MM.1S (cell line): ENCODE measurements at regions not wholly inside any gene's neighbourhood (a gene's known extent, or its start where the extent isn't known, plus 50 kb on each side); places are given as distances from the start of the nearest gene placed in this dataset.

Source experiments
- DNase-seq: peaks from one replicate; pipeline ENCODE4 v3.0.0-alpha.2; 2015
- H2AFZ ChIP-seq: fragments of 300-600 bp; sonication (generic); 2 replicates; pipeline ENCODE4 v1.6.0; 2016; ENCODE audit warnings: antibody characterized with exemption, low read length
- H3F3A ChIP-seq: fragments of 300-600 bp; sonication (generic); 2 replicates; pipeline ENCODE4 v1.6.1; 2016; ENCODE audit warnings: mild to moderate bottlenecking, antibody characterized with exemption, low read length, moderate library complexity, mixed read lengths; ENCODE audit not compliant: insufficient read depth
- H3K27ac ChIP-seq: fragments of 300-600 bp; sonication (generic); 2 replicates; pipeline ENCODE4 v1.5.1; 2016; ENCODE audit warnings: mild to moderate bottlenecking, low read length
- H3K27me3 ChIP-seq: fragments of 300-600 bp; sonication (generic); replicated peaks from 2 replicates; pipeline ENCODE4 v1.6.0; 2016; ENCODE audit warnings: low read length; ENCODE audit not compliant: insufficient read depth
- H3K36me3 ChIP-seq: fragments of 300-600 bp; sonication (generic); replicated peaks from 2 replicates; pipeline ENCODE4 v1.6.1; 2016; ENCODE audit warnings: mild to moderate bottlenecking, low read length, mixed read lengths; ENCODE audit not compliant: insufficient read depth
- H3K4me1 ChIP-seq: fragments of 300-600 bp; sonication (generic); 2 replicates; pipeline ENCODE4 v1.6.1; 2016; ENCODE audit warnings: low read length, mixed read lengths
- H3K4me2 ChIP-seq: fragments of 300-600 bp; sonication (generic); 2 replicates; pipeline ENCODE4 v1.6.0; 2016; ENCODE audit warnings: low read depth, low read length
- H3K4me3 ChIP-seq: fragments of 300-600 bp; sonication (generic); 2 replicates; pipeline ENCODE4 v1.5.1; 2016; ENCODE audit warnings: low read length, mixed read lengths
- H3K79me2 ChIP-seq: fragments of 300-600 bp; sonication (generic); 2 replicates; pipeline ENCODE4 v1.6.1; 2016; ENCODE audit warnings: mixed run types, low read length, mixed read lengths
- H3K9ac ChIP-seq: fragments of 300-600 bp; sonication (generic); 2 replicates; pipeline ENCODE4 v1.6.1; 2016; ENCODE audit warnings: low read length, mixed read lengths
- H3K9me2 ChIP-seq: fragments of 300-600 bp; sonication (generic); replicated peaks from 2 replicates; pipeline ENCODE4 v1.6.1; 2016; ENCODE audit warnings: mild to moderate bottlenecking, low read length, mixed read lengths; ENCODE audit not compliant: insufficient read depth
- H3K9me3 ChIP-seq: fragments of 300-600 bp; sonication (generic); replicated peaks from 2 replicates; pipeline ENCODE4 v1.6.1; 2016; ENCODE audit warnings: mild to moderate bottlenecking, low read length, mixed read lengths; ENCODE audit not compliant: insufficient read depth
- H4K20me1 ChIP-seq: fragments of 300-600 bp; sonication (generic); 2 replicates; pipeline ENCODE4 v1.6.1; 2016; ENCODE audit warnings: mild to moderate bottlenecking, low read length, moderate library complexity, mixed read lengths; ENCODE audit not compliant: insufficient read depth
- CTCF ChIP-seq: fragments of 300-600 bp; sonication (generic); IDR thresholded peaks from 2 replicates; pipeline ENCODE4 v1.5.1; 2016; ENCODE audit warnings: antibody characterized with exemption, low read length, mixed read lengths

GRCh38 chr5:130237721-130238120 lies 333.5 kb downstream of the CHSY3 start:
- no peaks in the 10 kb centered on the region for H3K9me3 ChIP-seq
- no peaks in the 10 kb centered on the region for H3F3A ChIP-seq
- no peak for DNase-seq
- H3K4me3 ChIP-seq, result no peak overlapping the region
- H3K9ac ChIP-seq, result no peak overlapping the region
- no peaks in the 10 kb centered on the region for H3K27me3 ChIP-seq
- H3K4me2 ChIP-seq, result no peak overlapping the region
- H2AFZ ChIP-seq, result no peak overlapping the region
- H3K79me2 ChIP-seq, result no peaks in the 10 kb centered on the region
- TF ChIP-seq CTCF, result no peak
- no peak overlapping the region for H3K27ac ChIP-seq
- H4K20me1 ChIP-seq, result no peaks in the 10 kb centered on the region
- no peaks in the 10 kb centered on the region for H3K9me2 ChIP-seq
- no peaks in the 10 kb centered on the region; the same call in 1 of the 2 replicates for H3K4me1 ChIP-seq
- H3K36me3 ChIP-seq, result no peaks in the 10 kb centered on the region
